Choroid plexus epithelial cell (primary cell): ENCODE measurements at regions not wholly inside any gene's neighbourhood (a gene's known extent, or its start where the extent isn't known, plus 50 kb on each side); places are given as distances from the start of the nearest gene placed in this dataset.

Experiments used
- DNase-seq: peaks from one replicate; pipeline ENCODE4 v3.0.0-alpha.2; 2010; ENCODE audit warnings: low read depth
- H3K4me3 ChIP-seq: 2 replicates; pipeline ENCODE4 v1.5.1; 2011; ENCODE audit warnings: low read depth, mild to moderate bottlenecking, control low read depth, low read length, moderate library complexity
- CTCF ChIP-seq: conservative IDR thresholded peaks from 2 replicates; pipeline ENCODE4 v1.5.1; 2011; ENCODE audit warnings: low read depth, mild to moderate bottlenecking, control low read depth, inconsistent platforms, low read length, moderate library complexity

GRCh38 chr6:88290411-88290810, 124.3 kb upstream of the CNR1 start:
- H3K4me3 ChIP-seq: no peak overlapping the region
- TF ChIP-seq CTCF: no peak
- DNase-seq: no peak

GRCh38 chr6:88287696-88288095, 121.5 kb upstream of the CNR1 start:
- H3K4me3 ChIP-seq: no peak overlapping the region
- DNase-seq: no peak
- TF ChIP-seq CTCF: no peak

GRCh38 chr6:88276331-88276730, 110.2 kb upstream of the CNR1 start:
- H3K4me3 ChIP-seq: no peak overlapping the region
- DNase-seq: no peak
- TF ChIP-seq CTCF: no peak

- TF ChIP-seq CTCF: no peak
- no peak for DNase-seq
- no peak overlapping the region for H3K4me3 ChIP-seq
Observed at GRCh38 chr6:88268508-88268907, 102.4 kb upstream of the CNR1 start.

GRCh38 chr6:88266126-88266525, 100.0 kb upstream of the CNR1 start:
- no peak for DNase-seq
- no peak for TF ChIP-seq CTCF
- H3K4me3 ChIP-seq: no peak overlapping the region

- no peak for TF ChIP-seq CTCF
- peak; percentile 23 for DNase-seq
Observed at GRCh38 chr6:88263591-88263990, 97.4 kb upstream of the CNR1 start.

GRCh38 chr6:88262332-88262731, 96.2 kb upstream of the CNR1 start:
- no peak for DNase-seq
- H3K4me3 ChIP-seq: no peak overlapping the region
- TF ChIP-seq CTCF: no peak

More at GRCh38 chr6:88263591-88263990, 97.4 kb upstream of the CNR1 start:
- no peak overlapping the region for H3K4me3 ChIP-seq
